Activated CD4-positive, alpha-beta T cell treated with anti-CD3 and anti-CD28 coated beads, Interleukin-2, amount 50 U/mL, for 1 hour (primary cell): ENCODE measurements at regions not wholly inside any gene's neighbourhood (a gene's known extent, or its start where the extent isn't known, plus 50 kb on each side); places are given as distances from the start of the nearest gene placed in this dataset.

Source experiments
- DNase-seq: peaks from one replicate; pipeline ENCODE4 v3.0.0-alpha.2; 2020

- DNase-seq = no peak
Observed at GRCh38 chr2:19409046-19409445, 50.6 kb upstream of the OSR1 start.

- no peak for DNase-seq
Observed at GRCh38 chr2:19408592-19408991, 50.2 kb upstream of the OSR1 start.
